Loucy (cell line): ENCODE measurements at regions not wholly inside any gene's neighbourhood (a gene's known extent, or its start where the extent isn't known, plus 50 kb on each side); places are given as distances from the start of the nearest gene placed in this dataset.

Experiments
- EZH2phosphoT487 ChIP-seq: fragments of 200-600 bp; IDR thresholded peaks from 2 replicates; pipeline ENCODE4 v1.6.1; 2018; ENCODE audit warnings: antibody characterized with exemption, mild to moderate bottlenecking, moderate library complexity, borderline replicate concordance
- TF ChIP-seq, protein P1 (sequence below): fragments of 200-600 bp; sonication (generic); conservative IDR thresholded peaks from 2 replicates; pipeline ENCODE4 v1.5.1; 2014; ENCODE audit warnings: mild to moderate bottlenecking, antibody characterized with exemption, low read length

GRCh38 chr1:73860421-73860950 lies 337.5 kb downstream of the LRRIQ3 start:
- TF ChIP-seq, protein P1, sequence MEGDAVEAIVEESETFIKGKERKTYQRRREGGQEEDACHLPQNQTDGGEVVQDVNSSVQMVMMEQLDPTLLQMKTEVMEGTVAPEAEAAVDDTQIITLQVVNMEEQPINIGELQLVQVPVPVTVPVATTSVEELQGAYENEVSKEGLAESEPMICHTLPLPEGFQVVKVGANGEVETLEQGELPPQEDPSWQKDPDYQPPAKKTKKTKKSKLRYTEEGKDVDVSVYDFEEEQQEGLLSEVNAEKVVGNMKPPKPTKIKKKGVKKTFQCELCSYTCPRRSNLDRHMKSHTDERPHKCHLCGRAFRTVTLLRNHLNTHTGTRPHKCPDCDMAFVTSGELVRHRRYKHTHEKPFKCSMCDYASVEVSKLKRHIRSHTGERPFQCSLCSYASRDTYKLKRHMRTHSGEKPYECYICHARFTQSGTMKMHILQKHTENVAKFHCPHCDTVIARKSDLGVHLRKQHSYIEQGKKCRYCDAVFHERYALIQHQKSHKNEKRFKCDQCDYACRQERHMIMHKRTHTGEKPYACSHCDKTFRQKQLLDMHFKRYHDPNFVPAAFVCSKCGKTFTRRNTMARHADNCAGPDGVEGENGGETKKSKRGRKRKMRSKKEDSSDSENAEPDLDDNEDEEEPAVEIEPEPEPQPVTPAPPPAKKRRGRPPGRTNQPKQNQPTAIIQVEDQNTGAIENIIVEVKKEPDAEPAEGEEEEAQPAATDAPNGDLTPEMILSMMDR, result no peak
- no peak for TF ChIP-seq EZH2phosphoT487
